ENCODE measurements at regions not wholly inside any gene's neighbourhood (a gene's known extent, or its start where the extent isn't known, plus 50 kb on each side); places are given as distances from the start of the nearest gene placed in this dataset.

- no peak for TF ChIP-seq CTCF (conservative IDR thresholded peaks at IDR 0.05; ENCODE audit: low read length)
- H3K4me3 ChIP-seq (ENCODE audit: low read length): no peak overlapping the region
- peak; percentile 97 for DNase-seq (ENCODE audit: low read depth)
These were observed 249.5 kb upstream of the TANK start for GRCh38 chr2:160910681-160911080.

GRCh38 chr2:160911258-160911657 is 249.0 kb upstream of the TANK start:
- DNase-seq (ENCODE audit: low read depth): peak; percentile 47
- no peak overlapping the region for H3K4me3 ChIP-seq (ENCODE audit: low read length)
- no peak for TF ChIP-seq CTCF (conservative IDR thresholded peaks at IDR 0.05; ENCODE audit: low read length)

GRCh38 chr2:160912276-160912675 is 248.0 kb upstream of the TANK start:
- no peak overlapping the region for H3K4me3 ChIP-seq (ENCODE audit: low read length)
- TF ChIP-seq CTCF (conservative IDR thresholded peaks at IDR 0.05; ENCODE audit: low read length): no peak
- peak; percentile 58 for DNase-seq (ENCODE audit: low read depth)

GRCh38 chr2:160913323-160913722 is 246.9 kb upstream of the TANK start:
- DNase-seq (ENCODE audit: low read depth): no peak
- TF ChIP-seq CTCF (conservative IDR thresholded peaks at IDR 0.05; ENCODE audit: low read length): no peak

GRCh38 chr2:160914217-160914616 is 246.0 kb upstream of the TANK start:
- TF ChIP-seq CTCF (conservative IDR thresholded peaks at IDR 0.05; ENCODE audit: low read length): no peak
- no peak overlapping the region for H3K4me3 ChIP-seq (ENCODE audit: low read length)
- DNase-seq (ENCODE audit: low read depth): no peak

More at GRCh38 chr2:160913323-160913722, 246.9 kb upstream of the TANK start:
- no peak overlapping the region for H3K4me3 ChIP-seq (ENCODE audit: low read length)

GRCh38 chr2:160916300-160916699 is 243.9 kb upstream of the TANK start:
- DNase-seq (ENCODE audit: low read depth): peak; percentile 54
- no peak overlapping the region for H3K4me3 ChIP-seq (ENCODE audit: low read length)
- no peak for TF ChIP-seq CTCF (conservative IDR thresholded peaks at IDR 0.05; ENCODE audit: low read length)

- no peak for TF ChIP-seq CTCF (conservative IDR thresholded peaks at IDR 0.05; ENCODE audit: low read length)
- H3K4me3 ChIP-seq (ENCODE audit: low read length): no peak overlapping the region
- peak; percentile 42 for DNase-seq (ENCODE audit: low read depth)
These were observed 242.4 kb upstream of the TANK start for GRCh38 chr2:160917850-160918249.
